C1 segment of cervical spinal cord (tissue), 14 donors: ENCODE measurements at regions not wholly inside any gene's neighbourhood (a gene's known extent, or its start where the extent isn't known, plus 50 kb on each side); places are given as distances from the start of the nearest gene placed in this dataset.
A peak's percentile ranks its signal among the peaks of the same experiment; 100 is the strongest.

Source experiments
- DNase-seq, 14 donors: peaks; one replicate each; lab custom pipeline; 2025; lab: John Stamatoyannopoulos, UW

GRCh38 chr2:56444339-56444738, 260.5 kb downstream of the CCDC85A start:
- no peak for DNase-seq

- DNase-seq = no peak
Measured at GRCh38 chr2:56448403-56449001, 264.7 kb downstream of the CCDC85A start.

GRCh38 chr2:56449002-56449431, 265.2 kb downstream of the CCDC85A start:
- no peak for DNase-seq

- no peak for DNase-seq
Measured at GRCh38 chr2:56449449-56449860, 265.7 kb downstream of the CCDC85A start.

GRCh38 chr2:56450047-56450446, 266.3 kb downstream of the CCDC85A start:
- no peak for DNase-seq

- no peak for DNase-seq
Measured at GRCh38 chr2:56450772-56451171, 267.0 kb downstream of the CCDC85A start.

- DNase-seq = no peak
Measured at GRCh38 chr2:56455642-56456041, 271.9 kb downstream of the CCDC85A start.

GRCh38 chr2:56456791-56457190, 273.0 kb downstream of the CCDC85A start:
- no peak for DNase-seq

- no peak for DNase-seq
Measured at GRCh38 chr2:56460508-56460907, 276.7 kb downstream of the CCDC85A start.

- DNase-seq = no peak
Measured at GRCh38 chr2:56464066-56464465, 280.3 kb downstream of the CCDC85A start.

- DNase-seq = no peak
Measured at GRCh38 chr2:56464613-56465012, 280.8 kb downstream of the CCDC85A start.

GRCh38 chr2:56465491-56465890, 281.7 kb downstream of the CCDC85A start:
- no peak for DNase-seq

- DNase-seq = no peak
Measured at GRCh38 chr2:56473524-56473923, 289.7 kb downstream of the CCDC85A start.

GRCh38 chr2:56474412-56475158, 290.8 kb downstream of the CCDC85A start:
- DNase-seq = peak in 1 of 14 donors; percentile 60

- DNase-seq = peak in 1 of 14 donors; percentile 29
Measured at GRCh38 chr2:56475191-56475590, 291.4 kb downstream of the CCDC85A start.

- DNase-seq = no peak
Measured at GRCh38 chr2:56476509-56477071, 292.8 kb downstream of the CCDC85A start.

GRCh38 chr2:56478027-56478426, 294.2 kb downstream of the CCDC85A start:
- no peak for DNase-seq

- DNase-seq = no peak
Measured at GRCh38 chr2:56483081-56483480, 299.3 kb downstream of the CCDC85A start.

GRCh38 chr2:56484906-56485305, 301.1 kb downstream of the CCDC85A start:
- no peak for DNase-seq

- no peak for DNase-seq
Measured at GRCh38 chr2:56500317-56500716, 316.5 kb downstream of the CCDC85A start.

- DNase-seq = no peak
Measured at GRCh38 chr2:56502616-56503015, 318.8 kb downstream of the CCDC85A start.

GRCh38 chr2:56505885-56506284, 322.1 kb downstream of the CCDC85A start:
- no peak for DNase-seq

- DNase-seq = no peak
Measured at GRCh38 chr2:56508662-56509061, 324.9 kb downstream of the CCDC85A start.
